SKM-1 treated with dmso at 0.1 percent for 144 hours (cell line): ENCODE measurements at regions not wholly inside any gene's neighbourhood (a gene's known extent, or its start where the extent isn't known, plus 50 kb on each side); places are given as distances from the start of the nearest gene placed in this dataset.

Source experiments
- DNase-seq: peaks from one replicate; lab custom pipeline; 2025; ENCODE audit not compliant: unreplicated experiment; lab: John Stamatoyannopoulos, UW

DNA sequence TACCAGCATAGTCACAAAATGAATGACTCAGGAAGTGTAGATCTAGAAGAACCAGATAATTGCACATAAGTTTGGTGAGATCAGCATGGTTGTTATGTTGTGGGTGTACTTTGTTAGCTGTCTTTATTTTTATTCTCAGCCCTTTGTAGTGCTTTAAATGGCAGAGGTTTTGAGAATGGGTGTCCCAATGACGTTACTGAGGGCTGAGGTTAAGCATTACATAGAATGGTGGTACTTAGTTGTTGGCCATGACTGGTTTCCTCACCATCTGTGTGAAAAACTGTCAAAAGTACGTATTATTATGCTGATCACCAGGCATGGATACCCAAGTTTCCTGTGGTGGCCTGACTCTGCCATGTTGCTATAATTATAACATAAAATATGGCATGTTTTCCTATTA is 165.8 kb downstream of the UBE2E3 start:
- DNase-seq = no peak

DNA sequence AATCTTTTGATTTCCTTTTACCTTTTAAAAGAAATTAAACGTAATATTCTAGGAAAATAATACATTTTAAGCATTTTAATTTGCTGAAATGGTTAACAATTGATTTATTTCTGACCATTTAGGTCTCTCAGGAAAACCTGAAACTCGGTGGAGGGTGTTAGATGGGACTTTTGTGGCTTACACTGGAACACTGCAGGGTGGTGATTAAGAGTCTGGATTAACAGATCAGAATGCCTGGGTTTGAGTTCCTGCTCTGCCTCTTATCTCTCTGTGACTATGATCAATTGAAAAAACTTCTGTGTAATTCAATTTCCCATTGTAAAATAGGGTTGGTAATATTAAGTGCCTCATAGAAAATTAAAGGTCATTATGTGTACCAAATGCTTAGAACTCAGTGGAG is 168.7 kb downstream of the UBE2E3 start:
- DNase-seq = no peak

DNA sequence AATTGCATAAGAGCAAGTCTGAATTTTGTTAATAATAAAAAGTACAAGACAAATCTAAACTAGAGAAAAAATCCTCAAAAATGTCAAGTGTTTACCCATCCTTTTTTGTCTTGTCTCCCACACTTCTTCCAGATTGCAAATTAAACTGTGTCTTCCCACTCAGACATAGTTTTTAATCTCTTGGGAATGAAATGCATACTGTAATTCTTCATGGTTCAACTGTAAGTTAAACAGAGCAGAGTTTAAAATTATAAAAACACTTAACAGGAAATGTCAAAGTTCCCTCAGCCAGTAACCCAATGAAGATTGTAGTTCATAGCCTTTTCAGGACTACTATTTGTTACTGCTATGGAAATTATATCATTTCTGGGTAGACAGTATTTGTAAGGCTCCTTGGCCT is 171.8 kb downstream of the UBE2E3 start:
- DNase-seq = no peak

DNA sequence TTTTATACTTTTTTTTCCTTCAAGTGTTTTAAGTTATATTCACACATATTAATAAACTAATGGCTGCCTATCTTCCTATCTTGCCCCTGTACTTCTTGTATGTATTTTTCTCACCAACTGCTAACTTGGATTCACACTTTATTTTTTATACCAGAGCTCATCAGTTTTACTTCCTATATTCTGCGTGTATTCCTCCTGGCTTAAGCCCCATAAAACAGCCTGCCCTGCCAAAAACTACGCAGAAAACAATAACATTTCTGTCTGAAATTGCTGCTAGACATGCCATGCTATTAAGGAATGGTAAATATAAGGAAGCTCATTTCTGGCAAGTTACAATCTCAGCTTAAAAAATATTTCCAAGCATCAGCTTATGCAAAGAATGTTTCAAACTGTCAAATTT is 172.3 kb downstream of the UBE2E3 start:
- DNase-seq = no peak

DNA sequence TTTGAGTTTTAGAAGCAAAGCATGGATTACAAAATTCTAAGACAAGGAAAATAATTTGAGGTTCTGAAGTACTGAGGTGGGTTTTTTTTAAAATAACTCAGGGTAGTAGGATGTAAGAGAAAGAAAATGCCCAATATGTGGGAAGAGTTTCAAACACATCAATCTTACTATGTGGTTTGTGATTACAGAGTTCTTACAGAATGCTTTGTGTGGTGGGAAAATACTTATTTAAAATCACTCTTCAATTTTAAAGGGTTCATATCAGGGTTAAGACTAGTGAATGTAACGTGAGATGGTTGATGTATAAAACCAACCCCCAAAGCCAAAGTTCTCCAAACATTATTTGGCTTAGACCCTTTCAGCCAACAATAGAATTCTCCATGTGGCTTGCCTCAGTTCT is 173.5 kb downstream of the UBE2E3 start:
- DNase-seq = no peak

DNA sequence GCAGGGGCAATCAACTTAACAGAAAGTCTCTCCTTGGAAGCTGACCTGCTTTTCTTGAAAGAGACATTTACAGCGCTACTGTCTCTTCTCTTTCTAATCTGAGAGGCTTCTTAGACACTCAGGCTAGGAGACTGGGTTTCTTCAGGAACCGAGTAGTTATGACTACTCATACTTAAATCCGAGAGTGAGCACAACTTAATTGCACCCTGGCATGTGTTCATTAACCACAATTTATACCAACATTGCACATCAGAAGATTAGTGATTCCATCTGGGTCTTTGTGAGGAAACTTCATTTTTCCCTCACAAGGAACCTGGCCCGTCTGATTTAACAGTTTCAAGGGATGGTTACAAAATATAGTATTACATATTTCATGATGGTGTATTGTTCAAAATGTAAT is 176.9 kb downstream of the UBE2E3 start:
- no peak for DNase-seq

DNA sequence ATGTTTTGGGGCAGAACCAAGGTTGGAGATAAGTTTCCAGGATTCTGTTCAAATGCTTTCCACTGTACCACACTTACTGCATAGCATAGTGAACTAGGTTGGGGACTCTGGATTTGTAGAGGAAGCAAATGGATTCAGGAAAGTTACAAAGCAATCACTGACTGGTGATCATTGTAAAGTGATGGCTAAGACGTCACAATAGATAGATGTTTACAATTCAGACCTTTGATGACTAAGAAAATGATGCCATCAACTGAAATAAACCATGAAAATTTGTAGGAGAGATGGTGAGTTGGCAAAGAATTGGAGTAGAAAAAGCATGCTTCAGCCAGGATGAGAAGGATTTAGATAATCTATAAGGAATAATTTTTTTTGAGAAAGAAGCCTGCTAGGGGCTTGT is 178.0 kb downstream of the UBE2E3 start:
- DNase-seq = no peak

DNA sequence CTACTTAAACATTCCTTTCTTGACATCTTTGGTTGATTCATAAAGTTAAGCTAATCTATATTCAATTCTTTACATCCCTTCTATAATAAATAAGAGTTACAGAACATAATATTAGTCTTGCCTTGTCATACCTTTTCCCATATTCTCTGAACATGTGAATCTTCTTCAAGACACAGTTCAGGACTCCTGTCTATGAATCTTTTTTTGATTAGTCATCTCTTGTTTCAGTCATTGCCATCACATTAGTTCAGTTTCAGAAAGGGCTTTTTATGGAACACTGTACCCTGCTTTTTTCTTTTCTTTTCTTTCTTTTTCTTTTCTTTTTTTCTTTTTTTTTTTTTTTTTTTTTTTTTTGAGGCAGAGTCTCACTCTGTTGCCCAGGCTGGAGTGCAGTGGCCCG is 181.2 kb downstream of the UBE2E3 start:
- DNase-seq = no peak

DNA sequence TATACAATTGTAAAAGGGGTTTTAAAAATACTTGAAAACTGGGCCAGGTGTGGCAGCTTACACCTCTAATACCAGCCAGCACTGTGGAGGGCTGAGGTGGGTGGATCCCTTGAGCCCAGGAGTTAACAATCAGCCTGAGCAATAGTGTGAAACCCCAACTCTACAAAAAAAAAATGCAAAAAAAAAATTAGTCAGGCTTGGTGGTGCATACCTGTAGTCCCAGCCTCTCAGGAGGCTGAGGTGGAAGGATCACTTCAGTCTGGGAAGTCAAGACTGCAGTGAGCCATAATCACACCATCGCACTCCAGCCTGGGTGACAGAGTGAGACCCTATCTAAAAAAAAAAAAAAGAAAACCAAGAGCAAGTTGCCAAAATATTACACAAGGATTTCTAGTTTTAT is 182.7 kb downstream of the UBE2E3 start:
- DNase-seq = no peak

DNA sequence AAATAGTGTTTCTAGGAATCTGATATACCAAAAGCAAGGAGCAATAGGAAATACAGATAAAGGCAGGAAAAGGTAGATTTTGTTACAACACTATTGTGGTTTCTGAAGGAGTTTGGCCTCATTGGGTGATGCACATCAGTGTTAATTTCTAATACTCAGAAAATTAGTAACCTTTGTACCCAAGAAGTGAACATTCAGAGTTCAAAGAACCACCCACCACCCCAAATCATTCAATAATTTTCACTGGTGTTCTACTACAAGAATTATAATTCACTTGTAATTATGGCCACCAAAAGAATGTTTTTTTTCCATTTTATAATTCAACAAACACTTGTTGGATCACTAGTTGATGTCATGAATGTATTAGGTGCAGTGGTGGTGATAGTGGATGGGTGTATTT is 183.3 kb downstream of the UBE2E3 start:
- no peak for DNase-seq

DNA sequence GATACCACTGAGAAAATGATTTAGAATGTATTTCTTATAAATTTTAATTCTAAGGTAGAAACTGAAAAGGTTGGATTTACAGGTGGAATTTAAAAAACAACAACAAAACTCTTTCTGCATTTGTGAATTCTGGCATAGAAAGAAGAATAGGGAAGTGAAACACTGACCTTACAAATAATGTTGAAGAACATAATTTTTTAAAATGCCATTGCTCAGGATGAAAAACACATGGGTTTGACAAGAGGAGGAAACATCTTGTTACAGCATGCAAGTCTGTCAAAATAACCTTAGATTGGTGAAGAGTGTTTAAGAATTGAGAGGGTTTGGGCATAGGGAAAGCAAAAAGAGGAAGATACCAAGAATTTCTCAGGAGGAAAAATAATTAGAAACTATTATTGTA is 184.3 kb downstream of the UBE2E3 start:
- peak; percentile 44 for DNase-seq

DNA sequence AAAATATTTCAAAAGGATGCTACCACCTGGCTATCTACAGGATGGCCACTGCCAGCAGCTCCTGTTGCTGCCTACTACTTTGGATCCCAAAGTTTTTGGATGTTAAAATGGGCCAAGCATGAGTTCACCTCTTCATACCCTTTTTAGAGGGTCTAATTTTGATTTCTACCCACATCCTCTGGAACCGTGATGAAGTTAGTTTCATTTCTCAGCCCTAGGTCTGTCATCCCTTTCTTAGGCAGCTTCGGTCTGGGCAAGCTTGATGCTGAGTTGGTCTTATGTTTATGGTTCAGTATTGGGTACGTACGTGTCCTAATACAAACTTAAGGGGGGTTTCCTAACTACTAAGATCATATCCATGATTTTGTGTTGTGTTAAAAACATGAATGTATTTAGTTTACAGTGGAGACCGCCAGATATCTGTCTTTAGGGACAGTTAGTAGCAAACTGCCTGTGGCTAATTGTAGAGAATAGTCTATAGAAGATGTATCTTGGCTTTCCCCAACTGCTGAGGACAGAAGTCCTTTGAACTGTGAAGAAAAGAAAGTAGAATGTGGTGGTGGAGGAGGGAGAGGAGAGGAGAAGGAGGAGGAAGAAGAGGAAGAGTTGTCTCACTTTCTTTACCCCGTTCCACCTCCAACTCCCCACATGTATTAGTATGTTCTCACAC is 184.9 kb downstream of the UBE2E3 start:
- DNase-seq = no peak

DNA sequence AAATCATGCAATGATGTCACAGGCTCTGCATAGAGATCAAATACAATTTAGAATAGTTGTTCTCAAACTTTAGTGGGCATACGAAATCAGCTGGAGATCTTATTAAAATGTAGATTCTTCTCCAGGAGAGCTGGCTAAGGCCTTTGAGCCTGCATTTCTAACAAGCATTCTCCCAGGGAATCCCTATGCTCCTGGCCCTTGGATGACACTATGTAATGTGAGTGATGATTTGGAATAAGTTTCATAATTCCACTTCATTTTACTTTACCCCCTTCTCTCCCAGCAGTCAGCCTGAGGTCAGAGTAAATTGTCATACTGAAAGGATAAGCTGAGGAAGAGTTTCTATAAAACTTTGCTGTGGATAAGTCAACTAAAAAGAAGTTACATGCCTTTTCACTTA is 189.1 kb downstream of the UBE2E3 start:
- DNase-seq = no peak

DNA sequence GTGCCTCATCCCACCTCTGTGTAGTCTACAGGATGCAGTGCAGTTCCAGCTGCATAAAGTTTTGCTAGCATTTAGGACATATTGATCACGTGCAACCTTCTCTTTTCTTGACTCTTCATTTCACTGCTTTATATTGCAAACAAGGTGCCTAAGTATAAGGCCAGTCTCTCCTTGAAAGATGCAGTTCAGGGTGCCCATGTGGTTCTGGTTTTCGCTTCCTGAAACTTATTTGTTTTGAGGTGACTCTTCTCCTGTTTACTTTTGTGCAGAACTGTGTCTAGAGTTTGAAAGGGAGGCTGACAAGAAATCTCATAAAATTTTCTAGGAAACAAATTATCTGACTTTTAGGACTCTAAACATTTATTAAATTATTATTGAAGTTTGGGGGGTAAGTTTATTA is 189.9 kb downstream of the UBE2E3 start:
- no peak for DNase-seq

DNA sequence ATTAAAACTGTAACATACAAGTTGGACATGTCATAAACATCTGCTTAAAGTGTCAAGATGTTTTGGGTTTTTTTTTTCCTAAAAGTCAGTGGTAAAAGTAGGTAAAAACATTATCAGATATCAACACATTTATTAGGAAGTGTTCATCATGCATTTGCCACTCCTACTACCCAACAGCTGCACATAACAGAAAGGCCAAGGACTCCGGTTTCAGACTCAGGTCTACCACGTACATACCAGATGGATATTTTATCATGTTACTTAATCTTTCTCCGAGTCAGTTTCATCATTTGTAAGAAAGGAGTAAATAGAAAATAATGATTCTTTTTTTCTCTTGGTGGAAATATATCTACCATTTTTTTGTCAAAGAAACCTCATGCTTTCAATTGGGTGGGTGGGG is 192.3 kb downstream of the UBE2E3 start:
- no peak for DNase-seq

DNA sequence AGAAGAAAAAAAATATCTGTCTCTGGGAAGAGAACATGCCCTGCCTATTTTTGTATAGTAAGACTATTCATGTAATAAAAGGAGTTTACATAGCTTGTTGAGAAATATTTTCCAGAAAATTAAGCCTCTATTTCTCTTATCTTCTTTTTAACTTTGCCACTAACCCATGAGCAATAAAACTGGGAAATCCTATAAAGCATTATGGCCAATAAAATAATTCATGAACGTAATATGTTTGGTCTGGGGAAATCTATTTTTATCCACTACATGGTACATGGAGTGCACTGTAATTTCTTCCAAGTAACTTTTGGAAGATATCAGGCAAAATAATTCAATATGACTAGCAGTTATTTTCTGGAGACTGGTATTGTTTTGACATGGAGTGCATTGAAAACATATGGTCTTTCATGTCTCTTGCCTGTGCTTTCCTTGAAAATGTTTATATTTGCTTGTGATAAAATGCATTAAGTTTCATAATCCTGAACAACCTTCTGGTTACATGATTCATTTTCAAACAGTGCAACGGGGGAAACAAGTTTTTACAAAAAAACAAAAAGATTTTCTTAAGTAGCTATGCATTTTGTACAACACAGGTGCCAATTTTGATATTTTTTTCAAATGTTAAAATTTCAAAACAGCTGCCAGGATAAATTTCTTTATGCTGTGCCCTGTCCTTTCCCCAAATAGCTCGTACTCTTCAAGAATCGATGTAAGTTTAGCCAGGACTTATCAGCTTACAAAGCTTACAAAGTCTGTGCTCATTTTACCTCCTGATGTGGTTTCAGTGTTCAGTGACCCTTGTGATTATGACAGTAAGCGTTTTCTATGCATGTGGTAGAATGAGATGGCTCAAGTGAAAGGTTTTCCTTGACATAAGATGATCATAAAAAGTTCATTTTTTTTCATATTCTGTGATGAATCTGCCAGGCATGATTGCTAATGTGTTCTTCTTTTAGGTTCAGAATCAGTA is 194.5 kb downstream of the UBE2E3 start:
- no peak for DNase-seq

DNA sequence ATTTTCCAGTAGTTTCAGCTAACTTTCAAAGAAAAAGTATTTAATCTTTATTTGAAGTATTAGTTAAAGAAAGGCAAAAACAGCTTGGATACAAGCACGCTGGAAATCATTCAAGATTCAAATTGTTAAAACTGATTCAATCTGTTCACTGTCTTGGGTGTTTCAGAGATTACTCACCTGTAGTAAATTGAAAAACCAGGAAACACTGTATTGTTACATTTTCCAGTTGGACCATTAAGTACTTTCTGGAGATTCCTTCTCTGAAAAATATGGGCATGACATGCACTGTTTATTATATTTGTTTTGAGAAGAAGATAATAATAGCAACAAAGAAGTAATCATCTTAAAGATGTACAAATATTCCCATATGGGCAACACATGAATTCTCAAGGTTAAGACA is 196.1 kb downstream of the UBE2E3 start:
- no peak for DNase-seq

DNA sequence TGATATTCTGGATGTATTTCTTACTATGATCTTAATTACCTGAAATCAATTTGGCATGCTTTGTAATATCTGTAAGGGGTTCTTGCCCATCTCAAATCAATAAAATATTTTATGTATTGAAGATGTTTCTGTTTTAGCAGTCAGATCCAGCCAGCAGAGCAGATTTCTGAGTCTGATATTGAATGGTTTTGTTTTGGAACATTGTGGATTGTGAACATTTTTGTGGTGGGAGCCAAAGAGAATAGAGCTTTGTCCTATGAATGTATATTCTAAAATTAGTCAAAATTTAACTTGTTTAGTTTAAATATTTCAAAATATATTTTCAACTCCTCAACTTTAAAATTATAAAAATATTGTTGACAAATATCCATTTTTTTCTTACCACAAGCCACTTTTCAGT is 197.0 kb downstream of the UBE2E3 start:
- no peak for DNase-seq

DNA sequence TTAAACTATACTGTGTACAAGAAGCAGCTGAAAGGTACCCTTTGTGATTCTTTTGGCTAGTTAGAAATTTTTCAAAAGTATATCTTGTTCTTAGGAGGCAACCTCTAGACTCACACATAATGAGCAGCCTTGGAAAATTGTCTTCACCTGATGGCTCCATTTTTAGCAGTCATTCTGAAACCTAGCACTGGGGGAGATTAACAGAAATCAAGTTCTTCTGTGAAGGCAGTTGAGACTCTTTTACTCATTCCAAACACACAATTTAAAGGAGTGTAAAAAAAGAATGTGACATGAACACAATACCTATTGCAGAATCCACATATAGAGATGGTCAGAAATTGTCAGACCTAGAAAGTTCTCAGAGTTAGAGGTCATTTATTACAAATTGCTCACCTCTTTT is 197.7 kb downstream of the UBE2E3 start:
- no peak for DNase-seq

DNA sequence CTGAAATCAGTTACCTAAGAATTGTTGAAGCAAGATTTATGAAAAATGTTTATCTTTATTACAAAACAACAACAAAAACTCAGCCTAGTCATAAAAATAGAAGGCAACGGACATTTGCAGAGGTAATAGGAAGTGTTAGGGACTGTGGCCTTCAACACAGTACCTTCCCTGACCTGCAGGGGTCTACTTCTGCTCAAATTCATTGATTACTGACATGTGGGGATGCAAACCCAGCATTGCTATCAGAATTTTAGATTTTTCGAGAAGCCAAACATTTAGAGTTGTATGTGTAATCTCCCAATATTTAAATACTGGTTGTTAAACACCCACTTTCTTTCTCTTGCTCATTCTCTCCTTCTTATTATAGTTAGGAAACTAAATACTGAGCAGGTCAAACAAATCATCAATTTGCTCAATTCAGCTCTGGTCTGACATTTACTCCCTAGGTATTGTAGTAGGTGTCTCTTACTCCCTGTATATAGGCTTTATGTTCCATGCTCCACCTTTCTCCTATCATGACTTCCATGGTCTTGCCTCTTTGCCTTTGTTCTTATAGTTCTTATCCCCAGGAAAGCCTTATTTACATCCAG is 198.5 kb downstream of the UBE2E3 start:
- DNase-seq = peak; percentile 5

DNA sequence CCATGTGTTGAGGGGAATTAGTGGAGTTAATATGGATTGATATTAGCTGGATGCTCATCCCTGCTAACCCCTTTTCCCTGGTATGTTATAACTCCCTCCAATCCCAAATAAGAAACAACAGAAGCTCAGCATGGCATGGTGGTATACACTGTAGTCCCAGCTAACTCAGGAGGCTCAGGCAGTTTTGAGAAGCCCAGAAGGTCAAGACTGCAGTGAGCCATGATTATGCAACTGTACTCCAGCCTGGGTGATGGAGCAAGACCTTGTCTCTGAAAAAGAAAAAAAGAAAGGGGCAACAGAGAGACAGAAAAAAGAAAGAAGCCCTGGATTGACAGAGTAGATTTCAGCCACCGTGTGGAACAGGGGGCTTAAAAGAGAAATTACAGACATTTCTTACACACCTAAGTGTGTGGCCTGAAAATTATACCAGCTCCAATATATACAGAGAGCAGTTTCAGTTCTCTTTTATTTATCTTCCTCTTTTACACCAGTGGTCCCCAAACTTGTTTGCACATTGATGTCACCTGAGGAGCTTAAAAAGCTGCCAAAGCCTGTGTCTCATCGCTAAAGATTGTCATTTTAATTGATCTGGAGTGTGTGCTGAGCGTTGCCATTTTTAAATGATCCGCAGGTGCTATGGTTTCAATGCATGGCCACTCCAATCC is 203.6 kb downstream of the UBE2E3 start:
- DNase-seq = peak; percentile 79

DNA sequence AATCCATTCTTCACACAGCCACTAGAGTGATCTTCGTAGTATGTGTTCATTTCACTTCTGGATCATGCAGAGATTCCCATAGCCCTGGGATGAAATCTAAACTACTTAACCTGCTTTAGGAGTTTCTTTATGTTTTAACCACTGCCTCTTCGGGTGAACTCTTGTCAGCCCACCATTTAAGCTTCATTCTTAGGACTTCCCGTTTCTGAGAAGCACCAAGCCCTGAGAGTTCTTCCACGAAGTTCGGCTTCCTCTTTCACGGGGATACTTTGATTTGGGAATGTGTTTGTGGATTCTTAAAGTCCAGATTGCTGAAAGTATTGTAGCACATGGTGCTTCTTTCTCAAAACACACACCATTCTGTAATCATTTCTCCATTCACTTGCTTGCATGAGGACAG is 205.0 kb downstream of the UBE2E3 start:
- DNase-seq = peak; percentile 12
